GM23338 (cell line): ENCODE measurements at regions not wholly inside any gene's neighbourhood (a gene's known extent, or its start where the extent isn't known, plus 50 kb on each side); places are given as distances from the start of the nearest gene placed in this dataset.

Source experiments
- ATAC-seq: fragments of 200-7000 bp; cut with Tn5 transposase; 3 replicates; pipeline ENCODE4 v1.9.1; 2020
- DNase-seq: peaks from one replicate; pipeline ENCODE4 v3.0.0-alpha.2; 2015; ENCODE audit warnings: low spot score
- H2AFZ ChIP-seq: fragments of 200-600 bp; sonication (generic); 2 replicates; pipeline ENCODE4 v1.8.0; 2016; ENCODE audit warnings: antibody characterized with exemption, mild to moderate bottlenecking, moderate library complexity
- H3F3A ChIP-seq: fragments of 200-600 bp; sonication (generic); replicated peaks from 2 replicates; pipeline ENCODE4 v1.8.0; 2017; ENCODE audit warnings: antibody characterized with exemption, mixed run types, low read depth
- H3K27ac ChIP-seq: fragments of 200-600 bp; sonication (generic); 2 replicates; pipeline ENCODE4 v1.6.1; 2016; ENCODE audit warnings: low read depth
- H3K27me3 ChIP-seq: fragments of 200-600 bp; sonication (generic); 2 replicates; pipeline ENCODE4 v1.8.0; 2016; ENCODE audit warnings: mild to moderate bottlenecking, mixed run types, moderate library complexity; ENCODE audit not compliant: insufficient read depth
- H3K36me3 ChIP-seq: fragments of 200-600 bp; sonication (generic); 2 replicates; pipeline ENCODE4 v1.8.0; 2016; ENCODE audit warnings: mild to moderate bottlenecking; ENCODE audit not compliant: insufficient read depth
- H3K4me1 ChIP-seq: fragments of 200-600 bp; sonication (generic); 2 replicates; pipeline ENCODE4 v1.8.0; 2016; ENCODE audit warnings: mild to moderate bottlenecking, moderate library complexity; ENCODE audit not compliant: insufficient read depth
- H3K4me2 ChIP-seq: fragments of 200-600 bp; sonication (generic); 2 replicates; pipeline ENCODE4 v1.7.1; 2017; ENCODE audit warnings: mixed run types
- H3K4me3 ChIP-seq: fragments of 200-600 bp; sonication (generic); 2 replicates; pipeline ENCODE4 v1.6.1; 2016; ENCODE audit warnings: mixed run types
- H3K79me2 ChIP-seq: fragments of 200-600 bp; sonication (generic); replicated peaks from 2 replicates; pipeline ENCODE4 v1.8.0; 2017; ENCODE audit warnings: mild to moderate bottlenecking; ENCODE audit not compliant: insufficient read depth
- H3K9me2 ChIP-seq: fragments of 200-600 bp; sonication (generic); 2 replicates; pipeline ENCODE4 v1.8.0; 2017; ENCODE audit not compliant: insufficient read depth
- H4K20me1 ChIP-seq: fragments of 200-600 bp; sonication (generic); replicated peaks from 2 replicates; pipeline ENCODE4 v1.8.0; 2017; ENCODE audit warnings: mild to moderate bottlenecking; ENCODE audit not compliant: insufficient read depth
- H3K27ac Mint-ChIP-seq: 2 replicates; pipeline ENCODE4 v1.8.0; 2020; ENCODE audit warnings: inconsistent platforms, mild to moderate bottlenecking, moderate library complexity, mixed read lengths
- H3K27me3 Mint-ChIP-seq: 3 replicates; pipeline ENCODE4 v1.8.0; 2022; ENCODE audit warnings: low read depth, mild to moderate bottlenecking, moderate library complexity, mixed read lengths, inconsistent platforms; ENCODE audit not compliant: insufficient read depth, poor library complexity
- H3K36me3 Mint-ChIP-seq: 3 replicates; pipeline ENCODE4 v1.8.0; 2021; ENCODE audit warnings: low read depth, mild to moderate bottlenecking, inconsistent platforms, moderate library complexity, mixed read lengths
- H3K4me1 Mint-ChIP-seq: 3 replicates; pipeline ENCODE4 v1.8.0; 2020; ENCODE audit warnings: mild to moderate bottlenecking, inconsistent platforms, mixed read lengths
- H3K4me3 Mint-ChIP-seq: 3 replicates; pipeline ENCODE4 v1.8.0; 2021; ENCODE audit warnings: moderate library complexity, mild to moderate bottlenecking, inconsistent platforms, mixed read lengths
- H3K9me3 Mint-ChIP-seq: 3 replicates; pipeline ENCODE4 v1.8.0; 2020; ENCODE audit warnings: moderate library complexity, mild to moderate bottlenecking, inconsistent platforms, mixed read lengths
- CREB1 ChIP-seq: fragments of 250-450 bp; sonication (Bioruptor Pico); IDR thresholded peaks from 2 replicates; pipeline ENCODE4 v1.5.0; 2020; ENCODE audit warnings: low read depth, mild to moderate bottlenecking, moderate library complexity
- CTCF ChIP-seq, 2 experiments: fragments of 200-600 bp in 1 of 2; sonication (generic) in 1 of 2; conservative IDR thresholded peaks; 2 replicates each; pipeline versions ENCODE4 v1.5.1 to v1.6.1; 2016 to 2017; ENCODE audit warnings: antibody characterized with exemption in 2 of 2, low read depth in 2 of 2, mild to moderate bottlenecking in 2 of 2, moderate library complexity in 1 of 2
- EZH2 ChIP-seq: fragments of 200-600 bp; sonication (generic); IDR thresholded peaks from one replicate; pipeline ENCODE4 v1.8.0; 2017; ENCODE audit warnings: antibody characterized with exemption, mild to moderate bottlenecking, low read depth; ENCODE audit not compliant: unreplicated experiment
- EZH2phosphoT487 ChIP-seq: fragments of 200-600 bp; sonication (generic); IDR thresholded peaks from one replicate; pipeline ENCODE4 v1.8.1; 2018; ENCODE audit warnings: antibody characterized with exemption; ENCODE audit not compliant: unreplicated experiment
- JUNB ChIP-seq: IDR thresholded peaks from one replicate; pipeline ENCODE4 v1.6.1; 2016; ENCODE audit warnings: antibody characterized with exemption; ENCODE audit not compliant: unreplicated experiment
- NANOG ChIP-seq: IDR thresholded peaks from 2 replicates; pipeline ENCODE4 v1.6.1; 2016; ENCODE audit warnings: antibody characterized with exemption, borderline replicate concordance
- POLR2AphosphoS5 ChIP-seq: IDR thresholded peaks from 2 replicates; pipeline ENCODE4 v1.6.1; 2016; ENCODE audit warnings: antibody characterized with exemption, low read depth
- REST ChIP-seq: IDR thresholded peaks from one replicate; pipeline ENCODE4 v1.6.1; 2018; ENCODE audit warnings: antibody characterized with exemption; ENCODE audit not compliant: unreplicated experiment
- STAT1 ChIP-seq: IDR thresholded peaks from one replicate; pipeline ENCODE4 v1.6.1; 2016; ENCODE audit warnings: antibody characterized with exemption; ENCODE audit not compliant: unreplicated experiment
- ZNF114 ChIP-seq: fragments of 250-450 bp; sonication (Bioruptor Pico); IDR thresholded peaks from 2 replicates; pipeline ENCODE4 v1.5.0; 2020; ENCODE audit warnings: mild to moderate bottlenecking, moderate library complexity
- ZNF331 ChIP-seq: fragments of 250-450 bp; sonication (Bioruptor Pico); IDR thresholded peaks from 2 replicates; pipeline ENCODE4 v1.5.0; 2020; ENCODE audit warnings: low read depth, mild to moderate bottlenecking, moderate library complexity
- TF ChIP-seq, protein P1 (sequence below): IDR thresholded peaks from 2 replicates; pipeline ENCODE4 v1.6.1; 2016; ENCODE audit warnings: antibody characterized with exemption

- Histone ChIP-seq H3K27me3 (no peaks in the 10 kb centered on the region), H3K79me2 (no peaks in the 10 kb centered on the region), H4K20me1 (no peaks in the 10 kb centered on the region), H3K36me3 (no peaks in the 10 kb centered on the region), H3F3A (0 out of 2 replicates have a peak, but pooled peaks cover 3% of the 10 kb centered on the region), H3K4me3 (no peak overlapping the region), H3K27ac (no peak overlapping the region), H3K9me2 (0 out of 2 replicates have a peak, but pooled peaks cover 5% of the 10 kb centered on the region), H3K4me2 (0 out of 2 replicates have a peak overlapping the region, but pooled peaks have one; percentile 30), H3K4me1 (peaks cover 64% of the 10 kb centered on the region), H2AFZ (no peak overlapping the region)
- no peak for ATAC-seq
- Mint-ChIP-seq H3K9me3 (no peaks in the 10 kb centered on the region), H3K27ac (no peak overlapping the region; the same call in 1 of the 2 replicates), H3K36me3 (0 out of 3 replicates have a peak, but pooled peaks cover 3% of the 10 kb centered on the region), H3K4me3 (no peak overlapping the region), H3K4me1 (peaks cover 69% of the 10 kb centered on the region), H3K27me3 (peaks cover 8% of the 10 kb centered on the region)
- TF ChIP-seq EZH2phosphoT487: no peak
- TF ChIP-seq JUNB: no peak
- no peak for TF ChIP-seq ZNF331 (CRISPR knock-in tag)
- no peak for TF ChIP-seq POLR2AphosphoS5
- no peak for TF ChIP-seq REST
- TF ChIP-seq CREB1 (CRISPR knock-in tag): no peak
- TF ChIP-seq CTCF (conservative IDR thresholded peaks at IDR 0.05; ENCODE audit: low read depth in 2 of 2): no peak
- TF ChIP-seq STAT1: no peak
- DNase-seq: no peak
Observed at GRCh38 chr1:59061876-59062275, 235.0 kb upstream of the FGGY start.

- Mint-ChIP-seq H3K36me3 (0 out of 3 replicates have a peak, but pooled peaks cover 3% of the 10 kb centered on the region), H3K27ac (peak overlapping the region; percentile 72), H3K4me1 (peaks cover 62% of the 10 kb centered on the region), H3K4me3 (no peak overlapping the region), H3K9me3 (no peaks in the 10 kb centered on the region), H3K27me3 (peaks cover 8% of the 10 kb centered on the region)
- no peaks in the 10 kb centered on the region for H3K36me3 ChIP-seq
- H3K27ac ChIP-seq: peak overlapping the region; percentile 87
- peak; percentile 21 for DNase-seq
- no peaks in the 10 kb centered on the region for H4K20me1 ChIP-seq
- no peak overlapping the region for H3K4me3 ChIP-seq
- 0 out of 2 replicates have a peak, but pooled peaks cover 3% of the 10 kb centered on the region for H3F3A ChIP-seq
- no peaks in the 10 kb centered on the region for H3K27me3 ChIP-seq
- peak overlapping the region; percentile 30; the same call in 1 of the 2 replicates for H3K4me2 ChIP-seq
- no peaks in the 10 kb centered on the region for H3K79me2 ChIP-seq
- peaks cover 56% of the 10 kb centered on the region for H3K4me1 ChIP-seq
- H3K9me2 ChIP-seq: 0 out of 2 replicates have a peak, but pooled peaks cover 5% of the 10 kb centered on the region
- ATAC-seq: peak; percentile 49
- TF ChIP-seq ZNF331 (CRISPR knock-in tag) (no peak), JUNB (no peak), NANOG (no peak), EZH2 (no peak), ZNF114 (no peak), REST (no peak), POLR2AphosphoS5 (no peak)
- TF ChIP-seq, protein P1, sequence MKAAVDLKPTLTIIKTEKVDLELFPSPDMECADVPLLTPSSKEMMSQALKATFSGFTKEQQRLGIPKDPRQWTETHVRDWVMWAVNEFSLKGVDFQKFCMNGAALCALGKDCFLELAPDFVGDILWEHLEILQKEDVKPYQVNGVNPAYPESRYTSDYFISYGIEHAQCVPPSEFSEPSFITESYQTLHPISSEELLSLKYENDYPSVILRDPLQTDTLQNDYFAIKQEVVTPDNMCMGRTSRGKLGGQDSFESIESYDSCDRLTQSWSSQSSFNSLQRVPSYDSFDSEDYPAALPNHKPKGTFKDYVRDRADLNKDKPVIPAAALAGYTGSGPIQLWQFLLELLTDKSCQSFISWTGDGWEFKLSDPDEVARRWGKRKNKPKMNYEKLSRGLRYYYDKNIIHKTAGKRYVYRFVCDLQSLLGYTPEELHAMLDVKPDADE: no peak
- H2AFZ ChIP-seq: no peak overlapping the region
Observed at GRCh38 chr1:59062743-59063142, 234.2 kb upstream of the FGGY start.
